ENCODE measurements at regions not wholly inside any gene's neighbourhood (a gene's known extent, or its start where the extent isn't known, plus 50 kb on each side); places are given as distances from the start of the nearest gene placed in this dataset.

DNA sequence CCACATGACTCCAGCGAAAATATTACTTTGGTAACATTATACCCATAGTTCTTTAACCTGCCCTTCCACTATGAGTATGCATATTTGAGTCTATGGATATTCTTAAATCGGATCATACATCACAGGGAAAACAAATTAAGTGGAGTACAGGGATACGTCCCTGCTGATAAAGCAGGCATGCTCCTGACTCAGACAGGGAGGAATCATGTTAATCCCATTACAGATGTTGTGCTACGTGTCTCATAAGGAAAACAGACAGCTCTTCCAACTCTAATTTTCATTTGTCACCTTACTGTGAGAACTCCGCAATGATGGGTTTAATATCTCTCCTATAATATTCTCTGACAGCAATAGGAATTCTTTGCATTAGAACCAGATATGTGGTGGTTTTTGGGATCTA is 469.5 kb upstream of the POM121L12 start:
- TF ChIP-seq, protein P1, sequence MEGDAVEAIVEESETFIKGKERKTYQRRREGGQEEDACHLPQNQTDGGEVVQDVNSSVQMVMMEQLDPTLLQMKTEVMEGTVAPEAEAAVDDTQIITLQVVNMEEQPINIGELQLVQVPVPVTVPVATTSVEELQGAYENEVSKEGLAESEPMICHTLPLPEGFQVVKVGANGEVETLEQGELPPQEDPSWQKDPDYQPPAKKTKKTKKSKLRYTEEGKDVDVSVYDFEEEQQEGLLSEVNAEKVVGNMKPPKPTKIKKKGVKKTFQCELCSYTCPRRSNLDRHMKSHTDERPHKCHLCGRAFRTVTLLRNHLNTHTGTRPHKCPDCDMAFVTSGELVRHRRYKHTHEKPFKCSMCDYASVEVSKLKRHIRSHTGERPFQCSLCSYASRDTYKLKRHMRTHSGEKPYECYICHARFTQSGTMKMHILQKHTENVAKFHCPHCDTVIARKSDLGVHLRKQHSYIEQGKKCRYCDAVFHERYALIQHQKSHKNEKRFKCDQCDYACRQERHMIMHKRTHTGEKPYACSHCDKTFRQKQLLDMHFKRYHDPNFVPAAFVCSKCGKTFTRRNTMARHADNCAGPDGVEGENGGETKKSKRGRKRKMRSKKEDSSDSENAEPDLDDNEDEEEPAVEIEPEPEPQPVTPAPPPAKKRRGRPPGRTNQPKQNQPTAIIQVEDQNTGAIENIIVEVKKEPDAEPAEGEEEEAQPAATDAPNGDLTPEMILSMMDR (IDR thresholded peaks at IDR 0.05), result no peak
- TF ChIP-seq POLR2A (IDR thresholded peaks at IDR 0.05), result no peak

All from body of pancreas (tissue), 4 donors.